ENCODE measurements at regions not wholly inside any gene's neighbourhood (a gene's known extent, or its start where the extent isn't known, plus 50 kb on each side); places are given as distances from the start of the nearest gene placed in this dataset.

DNA sequence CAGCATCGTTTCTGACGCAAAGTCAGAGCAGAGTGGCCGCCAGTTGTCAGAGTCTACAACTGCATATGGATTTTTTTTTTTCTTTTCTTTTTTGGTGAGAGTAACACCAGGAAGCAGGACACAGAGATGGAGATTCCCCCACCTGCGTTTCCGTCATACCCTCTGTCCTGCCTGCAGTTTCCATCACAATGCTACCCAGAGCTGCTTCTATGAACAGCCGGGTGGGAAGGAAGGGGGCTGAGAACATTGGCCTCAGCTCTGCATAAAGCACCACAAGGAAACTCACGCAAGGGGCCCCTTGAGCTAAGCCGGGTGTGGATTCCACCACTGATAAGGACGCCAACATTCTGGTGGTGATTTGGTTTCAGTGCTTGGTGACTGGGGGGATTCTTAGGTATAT, 183.5 kb upstream of the AFDN start:
- no peak for ATAC-seq

GRCh38 chr6:167643716-167644115, 183.0 kb upstream of the AFDN start:
- ATAC-seq = no peak

- no peak for ATAC-seq
These were observed 182.1 kb upstream of the AFDN start for GRCh38 chr6:167644412-167645132.

DNA sequence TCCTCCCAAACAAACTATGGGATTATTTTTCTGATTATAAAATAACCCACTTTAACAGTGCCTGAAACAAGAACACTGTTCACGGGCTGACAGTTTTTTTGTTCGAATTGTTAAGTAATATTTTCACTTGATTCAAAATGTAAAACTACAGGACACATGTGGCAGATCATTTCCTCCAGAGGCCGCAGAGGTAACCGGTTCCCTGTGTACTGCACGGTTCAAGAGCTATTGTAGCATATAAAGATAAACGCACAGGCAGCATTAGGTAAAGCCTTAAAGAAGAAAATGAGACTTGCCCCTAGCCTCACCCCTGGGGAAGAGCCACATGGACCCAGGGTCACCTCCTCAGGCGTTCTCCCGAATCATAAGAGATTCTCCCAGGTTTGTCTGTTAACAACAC, 181.3 kb upstream of the AFDN start:
- no peak for ATAC-seq

DNA sequence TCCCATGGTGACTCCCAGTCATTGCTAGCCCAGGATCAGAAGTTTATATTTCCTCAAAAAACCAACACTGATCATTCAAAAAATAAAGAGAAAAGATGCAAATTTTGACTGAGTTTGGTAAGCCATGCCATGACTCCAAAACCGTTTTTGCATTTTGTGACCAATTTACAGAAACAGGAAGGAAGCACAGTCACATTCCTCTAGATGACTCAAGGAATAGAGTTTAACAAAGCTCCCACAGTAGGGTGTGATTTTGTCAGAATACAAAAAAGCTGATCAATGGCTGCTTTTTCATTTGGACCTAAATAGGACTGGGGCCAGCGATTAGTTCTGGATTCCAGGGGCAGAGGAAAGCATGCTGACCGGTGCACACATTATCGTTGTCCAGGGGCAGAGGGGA, 179.4 kb upstream of the AFDN start:
- ATAC-seq = no peak

DNA sequence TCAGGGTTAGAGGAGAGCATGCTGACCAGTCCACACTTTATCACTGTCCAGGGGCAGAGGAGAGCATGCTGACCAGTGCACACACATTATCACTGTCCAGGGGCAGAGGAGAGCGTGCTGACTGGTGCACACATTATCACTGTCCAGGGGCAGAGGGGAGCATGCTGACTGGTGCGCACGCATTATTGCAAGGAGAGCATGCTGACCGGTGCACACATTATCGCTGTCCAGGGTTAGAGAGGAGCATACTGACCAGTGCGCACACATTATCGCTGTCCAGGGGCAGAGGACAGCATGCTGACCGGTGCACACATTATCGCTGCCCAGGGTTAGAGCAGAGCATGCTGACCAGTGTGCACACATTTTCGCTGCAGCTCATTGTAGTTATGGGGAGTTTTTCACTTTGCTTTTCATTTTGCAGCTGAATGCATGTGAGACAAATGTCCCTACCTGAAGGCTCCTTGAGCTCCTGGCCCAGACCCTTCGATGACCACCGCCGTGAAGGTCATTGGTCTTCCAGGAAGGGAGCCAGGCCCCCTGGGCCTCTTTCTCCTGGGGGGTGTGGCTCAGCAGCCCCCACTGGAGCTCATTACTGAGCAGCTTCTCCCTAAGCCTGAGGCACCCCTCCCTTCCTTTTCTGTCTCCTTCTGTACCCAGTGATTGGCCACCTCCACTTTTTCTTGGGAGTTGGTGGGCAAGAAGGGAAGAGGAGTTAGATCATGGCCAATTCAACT, 178.8 kb upstream of the AFDN start:
- ATAC-seq = no peak

- no peak for ATAC-seq
These were observed 178.0 kb upstream of the AFDN start for GRCh38 chr6:167648501-167649278.

- no peak for ATAC-seq
These were observed 177.2 kb upstream of the AFDN start for GRCh38 chr6:167649476-167649875.

DNA sequence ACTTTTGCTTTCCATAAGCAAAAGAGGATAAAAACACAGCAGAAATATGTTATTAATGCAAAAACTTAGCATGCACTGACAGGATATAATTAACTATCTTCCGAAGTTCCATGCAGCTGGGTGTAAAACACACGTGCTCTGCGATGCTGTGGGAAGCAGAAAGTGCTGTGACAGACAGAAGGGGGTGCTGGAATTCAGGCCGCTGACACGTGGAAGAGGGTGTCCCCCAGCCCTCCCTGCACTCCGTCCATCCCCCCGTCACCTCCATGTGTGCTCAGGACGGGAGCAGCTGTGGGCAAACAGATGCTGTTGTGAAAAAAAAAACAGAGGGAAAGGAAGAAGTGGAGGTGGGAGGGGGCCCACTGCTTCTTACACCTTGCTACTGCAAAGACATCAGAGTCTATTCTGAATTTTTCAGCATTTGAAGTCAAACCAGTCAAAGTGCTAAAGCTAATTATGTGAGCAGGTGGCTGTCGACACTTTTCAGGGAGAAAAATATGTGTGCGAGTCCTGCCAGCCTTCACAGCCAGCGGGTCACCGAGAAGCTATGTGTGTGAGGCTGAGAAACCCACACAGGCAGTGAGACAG, 175.9 kb upstream of the AFDN start:
- ATAC-seq = no peak

- peak; percentile 46 for ATAC-seq
These were observed 175.2 kb upstream of the AFDN start for GRCh38 chr6:167651318-167652041.

GRCh38 chr6:167652042-167652700, 174.5 kb upstream of the AFDN start:
- ATAC-seq = no peak

- ATAC-seq = no peak
These were observed 174.0 kb upstream of the AFDN start for GRCh38 chr6:167652701-167653095.

DNA sequence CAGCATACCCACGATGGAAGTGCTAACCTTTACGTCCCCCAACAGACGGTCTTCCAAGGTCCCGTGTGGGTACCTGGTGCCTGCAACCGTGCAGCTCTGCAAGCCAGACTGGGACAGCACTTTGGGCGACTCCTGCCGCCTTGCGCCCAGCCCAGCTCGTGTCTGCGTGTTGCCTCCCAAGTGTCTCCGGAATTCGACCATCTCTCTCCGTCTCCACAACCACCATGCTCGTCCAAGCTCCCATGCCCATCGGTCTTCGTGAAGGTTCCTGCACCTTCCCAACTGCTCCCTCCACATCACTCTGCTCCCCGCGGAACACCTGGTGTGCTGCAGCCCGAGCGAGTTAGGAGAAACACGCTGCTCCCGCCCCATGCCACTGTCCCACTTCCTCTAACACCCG, 173.2 kb upstream of the AFDN start:
- ATAC-seq = no peak

- ATAC-seq = no peak
These were observed 172.3 kb upstream of the AFDN start for GRCh38 chr6:167654389-167654788.

- ATAC-seq = no peak
These were observed 171.4 kb upstream of the AFDN start for GRCh38 chr6:167655174-167655821.

DNA sequence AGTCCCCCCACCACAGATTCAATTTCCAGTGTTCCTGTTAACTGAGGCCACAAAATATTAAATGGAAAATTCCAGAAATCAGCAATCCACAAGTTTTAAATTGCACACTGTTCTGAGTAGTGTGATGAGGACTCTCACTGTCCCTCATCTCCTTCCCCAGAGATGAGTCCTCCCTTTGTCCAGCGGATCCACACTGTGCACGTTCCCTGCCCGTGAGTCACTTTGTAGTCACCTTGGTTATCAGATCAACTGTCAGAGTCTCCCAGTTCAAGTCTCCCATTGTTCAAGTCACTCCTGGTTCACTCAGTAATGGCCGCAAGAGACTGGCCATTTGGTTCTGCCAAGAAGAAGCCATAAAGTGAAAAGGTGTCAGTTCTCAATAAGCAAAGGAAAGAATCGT, 168.6 kb upstream of the AFDN start:
- ATAC-seq = no peak

DNA sequence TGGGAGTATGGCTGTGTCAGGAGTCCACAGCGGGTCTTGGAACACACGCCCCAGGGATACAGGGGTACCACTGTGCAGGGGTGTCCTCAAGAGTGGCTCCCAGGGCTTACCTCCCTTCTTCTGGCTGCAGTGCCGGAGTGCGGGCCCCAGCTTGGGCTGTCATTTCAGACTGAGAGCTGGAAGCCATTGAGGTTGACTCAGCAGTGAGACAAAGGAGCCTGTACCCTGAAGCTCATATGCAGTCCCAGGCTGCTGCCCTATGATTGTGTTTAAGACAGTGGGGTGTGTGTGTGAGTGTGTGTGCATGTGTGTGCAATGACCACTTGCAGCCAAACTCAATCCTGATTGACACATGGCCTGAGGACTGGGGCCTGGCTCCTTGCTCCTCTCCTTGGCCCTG, 167.7 kb upstream of the AFDN start:
- no peak for ATAC-seq

GRCh38 chr6:167660424-167660823, 166.3 kb upstream of the AFDN start:
- ATAC-seq = no peak

DNA sequence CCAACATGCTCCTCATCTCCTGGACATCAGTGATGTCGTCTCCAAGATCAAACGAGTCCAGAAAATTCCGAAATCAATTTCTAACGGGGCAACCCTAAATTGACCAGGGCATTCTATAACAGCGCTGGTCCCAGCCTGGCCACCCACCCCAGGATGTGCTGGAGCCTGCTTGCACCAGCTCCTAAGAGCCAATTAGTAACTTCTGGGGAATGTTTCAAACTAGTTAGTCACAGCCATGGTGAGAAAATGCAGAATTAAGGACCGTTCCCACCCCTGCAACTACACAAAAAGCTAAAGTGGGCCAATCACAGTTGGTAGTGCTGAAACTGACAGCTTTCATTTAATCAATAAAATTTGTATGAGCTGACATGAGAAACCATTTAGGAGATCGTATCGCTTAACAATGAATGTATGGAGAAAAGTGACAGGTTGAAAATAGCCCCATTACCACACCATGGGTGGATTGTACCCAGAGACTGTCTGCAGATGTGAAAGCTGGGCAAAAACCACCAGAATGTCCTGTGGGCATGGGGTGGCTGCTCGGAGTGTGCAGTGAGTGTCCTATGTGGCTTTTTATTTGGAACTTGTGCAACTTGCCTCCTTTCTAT, 165.7 kb upstream of the AFDN start:
- ATAC-seq = no peak

GRCh38 chr6:167661552-167662044, 165.1 kb upstream of the AFDN start:
- no peak for ATAC-seq
